ENCODE measurements at regions not wholly inside any gene's neighbourhood (a gene's known extent, or its start where the extent isn't known, plus 50 kb on each side); places are given as distances from the start of the nearest gene placed in this dataset.

- TF ChIP-seq REST (IDR thresholded peaks at IDR 0.05; ENCODE audit: unreplicated experiment) (no peak), ETS1 (IDR thresholded peaks at IDR 0.05) (no peak)
Observed at GRCh38 chr5:116650964-116651363, 76.3 kb upstream of the SEMA6A start (continued).

- DNase-seq (ENCODE audit: low spot score) (no peak), ATAC-seq (no peak)
- peaks cover 51% of the 10 kb centered on the region for H3K4me1 ChIP-seq (ENCODE audit: insufficient read depth)
- no peaks in the 10 kb centered on the region for H3K9me3 Mint-ChIP-seq
- no peaks in the 10 kb centered on the region for H3F3A ChIP-seq (replicated peaks; ENCODE audit: low read depth)
- no peak overlapping the region for H3K27ac ChIP-seq (ENCODE audit: low read depth)
- H3K36me3 ChIP-seq (ENCODE audit: insufficient read depth), result no peaks in the 10 kb centered on the region
- peaks cover 1% of the 10 kb centered on the region for H3K27me3 Mint-ChIP-seq (ENCODE audit: insufficient read depth, low read depth, poor library complexity)
- H3K27ac Mint-ChIP-seq, result peak overlapping the region; percentile 34; the same call in 1 of the 2 replicates
- H2AFZ ChIP-seq, result no peak overlapping the region
- H4K20me1 ChIP-seq (replicated peaks; ENCODE audit: insufficient read depth), result no peaks in the 10 kb centered on the region
- peaks cover 4% of the 10 kb centered on the region; the same call in 1 of the 2 replicates for H3K9me2 ChIP-seq (ENCODE audit: insufficient read depth)
- no peak for TF ChIP-seq REST (IDR thresholded peaks at IDR 0.05; ENCODE audit: unreplicated experiment)
- no peak for TF ChIP-seq ZNF114 (CRISPR knock-in tag; IDR thresholded peaks at IDR 0.05)
- no peaks in the 10 kb centered on the region for H3K36me3 Mint-ChIP-seq (ENCODE audit: low read depth)
- H3K4me3 ChIP-seq, result no peak overlapping the region
- H3K27me3 ChIP-seq (ENCODE audit: insufficient read depth), result no peaks in the 10 kb centered on the region
- no peaks in the 10 kb centered on the region for H3K79me2 ChIP-seq (replicated peaks; ENCODE audit: insufficient read depth)
- no peak overlapping the region for H3K4me2 ChIP-seq
- no peak overlapping the region for H3K4me3 Mint-ChIP-seq
- peaks cover 53% of the 10 kb centered on the region for H3K4me1 Mint-ChIP-seq
Observed at GRCh38 chr5:116650544-116650943, 75.9 kb upstream of the SEMA6A start.

GRCh38 chr5:116646611-116647289 is 72.1 kb upstream of the SEMA6A start:
- H3K4me3 ChIP-seq, result no peak overlapping the region
- H3F3A ChIP-seq (replicated peaks; ENCODE audit: low read depth), result no peaks in the 10 kb centered on the region
- no peaks in the 10 kb centered on the region for H3K9me3 Mint-ChIP-seq
- no peak overlapping the region for H3K27ac Mint-ChIP-seq
- H3K79me2 ChIP-seq (replicated peaks; ENCODE audit: insufficient read depth), result no peaks in the 10 kb centered on the region
- H3K36me3 ChIP-seq (ENCODE audit: insufficient read depth), result no peaks in the 10 kb centered on the region
- H3K9me2 ChIP-seq (ENCODE audit: insufficient read depth), result peaks cover 24% of the 10 kb centered on the region
- H2AFZ ChIP-seq, result no peak overlapping the region
- no peaks in the 10 kb centered on the region for H4K20me1 ChIP-seq (replicated peaks; ENCODE audit: insufficient read depth)
- peaks cover 17% of the 10 kb centered on the region for H3K4me1 Mint-ChIP-seq
- no peaks in the 10 kb centered on the region for H3K36me3 Mint-ChIP-seq (ENCODE audit: low read depth)
- ATAC-seq, result no peak
- H3K4me2 ChIP-seq, result no peak overlapping the region
- no peak overlapping the region for H3K4me3 Mint-ChIP-seq
- no peak overlapping the region for H3K27ac ChIP-seq (ENCODE audit: low read depth)
- no peaks in the 10 kb centered on the region for H3K27me3 ChIP-seq (ENCODE audit: insufficient read depth)
- DNase-seq (ENCODE audit: low spot score), result no peak
- peaks cover 2% of the 10 kb centered on the region for H3K27me3 Mint-ChIP-seq (ENCODE audit: insufficient read depth, low read depth, poor library complexity)
- H3K4me1 ChIP-seq (ENCODE audit: insufficient read depth), result peaks cover 13% of the 10 kb centered on the region
- TF ChIP-seq JUNB (IDR thresholded peaks at IDR 0.05; ENCODE audit: unreplicated experiment), result no peak
- TF ChIP-seq CTCF (conservative IDR thresholded peaks at IDR 0.05; ENCODE audit: low read depth in 2 of 2), result no peak
- no peak for TF ChIP-seq CREB1 (CRISPR knock-in tag; IDR thresholded peaks at IDR 0.05; ENCODE audit: low read depth)
- no peak for TF ChIP-seq ZNF331 (CRISPR knock-in tag; IDR thresholded peaks at IDR 0.05; ENCODE audit: low read depth)
- no peak for TF ChIP-seq STAT1 (IDR thresholded peaks at IDR 0.05; ENCODE audit: unreplicated experiment)

All from GM23338 (cell line).